CD4-positive, alpha-beta T cell treated with Interleukin-4 for 4 hours (primary cell): ENCODE measurements at regions not wholly inside any gene's neighbourhood (a gene's known extent, or its start where the extent isn't known, plus 50 kb on each side); places are given as distances from the start of the nearest gene placed in this dataset.
"Not testable (repeated sequence)": the region's sequence is repeated elsewhere in the genome, so short reads cannot be mapped to it uniquely, and the experiment has no call there.

ENCODE experiments used
- DNase-seq: peaks from one replicate; pipeline ENCODE4 v3.0.0-alpha.2; 2020

DNA sequence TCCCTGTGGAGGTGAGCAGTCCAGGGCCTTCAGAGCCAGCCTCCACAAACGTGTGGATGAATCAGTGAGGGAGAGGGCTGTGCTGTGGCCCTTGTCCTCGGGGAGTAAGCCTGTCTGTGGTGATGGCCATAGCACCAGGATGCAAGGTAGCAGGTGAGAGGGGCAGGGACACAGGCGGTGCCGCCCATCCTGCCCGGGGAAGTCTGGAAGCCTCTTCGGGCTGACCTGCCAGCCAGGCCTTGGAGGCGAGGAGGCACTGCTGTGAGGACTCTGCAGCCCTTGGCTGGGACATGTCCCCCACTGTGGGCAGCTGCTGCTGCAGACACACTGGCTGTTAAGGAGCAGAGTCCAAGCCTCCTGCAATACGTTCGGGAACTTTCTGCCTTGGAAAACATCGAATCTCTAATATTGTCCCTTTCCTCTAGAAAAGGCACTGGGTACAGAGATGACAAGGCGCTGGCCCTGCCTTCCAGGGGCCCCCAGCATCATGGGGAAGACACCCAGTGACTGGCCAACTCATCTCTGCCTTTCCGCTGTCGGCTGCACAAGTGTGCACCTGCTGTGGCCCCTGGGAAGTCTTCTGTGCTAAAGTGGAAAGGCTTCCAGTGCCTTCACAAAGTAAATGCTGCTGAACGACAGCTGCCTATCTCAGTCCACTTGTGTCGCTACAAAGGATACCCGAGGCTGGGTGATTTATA, 101.4 kb downstream of the ADRA2C start:
- no peak for DNase-seq

GRCh38 chr4:3868211-3869173, 102.3 kb downstream of the ADRA2C start:
- no peak for DNase-seq

DNA sequence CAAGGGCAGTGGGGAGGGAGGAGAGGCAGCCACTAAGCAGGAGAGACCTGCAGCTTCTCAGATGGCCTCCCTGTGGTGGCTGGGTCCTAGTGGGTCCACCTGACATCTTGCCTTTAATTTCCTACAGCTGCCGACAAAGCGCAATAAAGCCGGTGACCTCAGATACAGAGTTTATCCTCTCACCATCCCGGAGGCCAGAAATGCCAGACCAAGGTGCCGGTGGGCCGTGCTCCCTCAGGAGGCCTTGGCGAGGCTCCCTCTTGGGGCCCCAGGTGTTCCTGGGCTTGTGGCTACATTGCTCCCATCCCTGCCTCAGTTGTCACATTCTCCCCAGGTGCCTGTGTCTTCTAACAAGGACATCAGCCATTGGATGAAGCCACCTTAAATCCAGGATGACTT, 103.0 kb downstream of the ADRA2C start:
- no peak for DNase-seq

- DNase-seq, result no peak
These were observed 103.7 kb downstream of the ADRA2C start for GRCh38 chr4:3869661-3870566.

DNA sequence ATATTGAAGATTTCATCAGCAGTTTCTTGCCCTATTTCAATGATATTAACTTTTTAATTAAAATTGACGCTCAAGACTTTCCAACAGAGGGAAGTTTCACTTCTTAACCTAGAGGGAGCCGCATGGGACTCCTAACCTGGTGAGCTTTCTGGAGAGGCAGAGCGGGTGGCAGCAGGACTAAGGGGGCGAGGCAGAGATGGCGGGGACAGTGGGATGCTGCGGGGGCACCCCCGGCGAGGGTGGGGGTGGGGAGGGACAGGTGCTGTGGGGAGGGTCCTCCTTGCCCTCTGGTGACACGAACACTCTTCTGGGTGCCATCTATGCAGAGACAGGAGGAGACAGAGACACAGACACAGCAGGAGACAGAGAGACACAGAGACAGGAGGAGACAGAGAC, 104.4 kb downstream of the ADRA2C start:
- no peak for DNase-seq

- DNase-seq, result no peak
These were observed 105.1 kb downstream of the ADRA2C start for GRCh38 chr4:3871181-3871852.

DNA sequence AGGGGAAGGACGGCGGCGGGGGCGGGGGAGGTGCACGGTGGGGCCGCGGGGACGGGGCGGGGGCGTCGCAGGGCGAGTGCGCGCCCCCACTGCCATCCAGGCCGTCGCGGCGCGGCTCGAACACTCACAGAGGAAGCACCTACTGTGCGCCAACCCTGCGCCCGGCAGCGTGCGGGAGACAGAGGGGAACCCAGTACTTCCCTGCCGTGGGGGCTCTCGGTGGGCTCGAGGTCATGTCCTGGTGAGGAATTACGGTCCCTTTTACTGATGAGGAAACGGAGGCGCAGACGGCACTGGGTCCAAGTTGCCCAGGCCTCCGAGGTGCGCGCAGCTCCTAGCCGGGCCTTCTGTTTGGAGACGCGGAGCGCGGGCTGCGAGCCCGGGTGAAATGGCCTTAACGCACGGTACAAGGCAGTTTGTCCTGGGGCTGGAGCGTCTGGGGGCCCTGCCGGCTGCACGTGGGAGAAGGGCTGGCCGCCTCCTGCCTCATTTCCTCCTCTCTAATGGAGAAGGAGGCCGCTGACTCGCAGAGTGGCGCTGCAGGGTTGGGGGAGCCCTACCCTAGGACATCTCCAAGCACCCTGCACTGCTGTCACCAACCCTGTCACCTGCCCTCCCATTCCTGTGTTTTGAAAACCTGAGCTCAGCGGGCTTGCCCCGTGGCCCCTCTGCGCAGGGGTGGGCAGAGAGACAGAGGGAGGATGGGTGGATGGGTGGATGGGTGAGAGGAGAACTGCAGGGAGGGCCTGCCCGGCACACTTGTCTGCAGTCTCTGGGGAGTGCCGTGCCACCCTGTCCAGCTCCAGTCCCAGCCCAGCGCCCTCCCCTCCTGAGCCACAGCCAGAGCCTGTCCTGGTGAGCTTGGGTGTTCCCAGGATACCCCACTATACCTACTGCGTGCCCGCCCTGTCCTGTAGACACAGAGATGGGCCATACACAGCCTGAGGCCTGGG, 106.0 kb downstream of the ADRA2C start:
- DNase-seq, result no peak

DNA sequence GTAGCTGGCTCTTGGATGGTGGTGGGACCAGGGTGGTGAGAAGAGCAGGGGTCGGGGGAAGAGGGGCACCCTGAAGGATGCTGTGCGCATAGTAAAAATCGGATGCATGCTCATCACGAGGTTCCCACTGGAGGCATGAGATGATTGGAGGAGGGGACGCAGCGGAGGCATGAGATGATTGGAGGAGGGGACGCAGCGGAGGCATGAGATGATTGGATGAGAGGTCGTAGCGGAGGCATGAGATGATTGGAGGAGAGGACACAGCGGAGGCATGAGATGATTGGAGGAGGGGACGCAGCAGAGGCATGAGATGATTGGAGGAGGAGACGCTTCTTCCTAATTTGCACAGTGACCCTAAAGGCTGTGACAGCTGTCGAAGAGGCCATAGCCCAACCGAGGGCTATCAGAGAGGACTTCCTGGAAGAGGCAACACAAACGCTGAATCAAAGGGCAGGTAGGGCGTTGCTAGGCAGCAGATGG, 106.7 kb downstream of the ADRA2C start:
- no peak for DNase-seq

DNA sequence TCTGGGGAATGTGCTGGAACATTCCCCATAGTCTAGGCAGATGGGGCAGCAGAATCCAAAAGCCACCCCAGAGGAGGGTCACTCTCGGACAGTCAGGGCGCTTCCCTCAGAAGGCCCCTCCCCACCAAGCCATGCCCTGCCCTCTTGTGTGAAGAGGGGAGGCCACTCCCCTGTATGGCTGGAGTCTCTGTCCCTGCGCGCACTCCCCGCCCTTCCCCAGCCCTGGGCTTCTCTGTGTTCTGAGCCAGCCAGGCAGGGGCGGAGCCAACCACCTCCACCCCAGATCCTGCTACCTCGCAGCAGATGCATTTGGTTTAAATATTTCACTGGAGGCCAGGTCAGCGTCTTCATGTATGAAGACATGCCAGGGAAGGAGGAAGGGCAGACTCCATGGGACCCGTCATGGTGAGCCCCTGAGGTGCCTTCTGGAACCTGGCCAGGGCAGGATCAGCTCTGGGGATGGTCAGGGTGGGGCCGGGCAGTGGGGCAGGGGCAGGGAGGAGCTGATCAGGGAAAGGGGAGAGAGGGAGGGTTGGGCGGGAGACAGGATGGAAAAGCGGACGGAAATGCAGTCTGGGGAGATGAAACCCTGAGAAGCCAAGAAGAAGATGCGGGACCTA, 107.3 kb downstream of the ADRA2C start:
- no peak for DNase-seq

- no peak for DNase-seq
These were observed 107.8 kb downstream of the ADRA2C start for GRCh38 chr4:3874028-3874415.

DNA sequence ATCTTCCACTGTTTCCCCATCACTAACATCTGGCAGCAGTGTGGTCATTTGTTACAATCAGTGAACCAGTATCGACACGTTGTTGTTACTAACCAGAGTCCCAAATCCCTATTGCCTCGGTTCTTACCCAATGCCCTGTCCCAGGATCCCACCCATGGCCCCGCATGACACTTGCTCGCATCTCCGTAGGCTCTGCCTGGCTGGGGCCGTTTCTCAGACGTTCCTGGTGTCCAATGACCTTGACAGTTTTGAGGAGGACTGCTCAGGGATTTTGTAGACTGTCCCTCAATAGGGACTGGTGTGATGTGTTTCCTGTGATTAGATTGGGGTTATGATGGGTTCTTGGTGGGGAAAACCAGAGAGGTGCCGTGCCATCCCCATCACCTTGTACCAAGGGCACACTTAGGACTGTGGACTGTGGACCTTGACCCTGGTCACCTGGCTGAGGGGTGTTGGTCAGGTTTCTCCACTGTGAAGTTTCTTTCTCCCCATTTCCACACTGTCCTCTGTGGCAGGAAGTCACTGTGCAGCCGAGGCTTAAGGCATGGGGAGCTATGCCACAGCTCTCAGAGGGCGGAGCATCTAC, 108.4 kb downstream of the ADRA2C start:
- DNase-seq, result no peak

DNA sequence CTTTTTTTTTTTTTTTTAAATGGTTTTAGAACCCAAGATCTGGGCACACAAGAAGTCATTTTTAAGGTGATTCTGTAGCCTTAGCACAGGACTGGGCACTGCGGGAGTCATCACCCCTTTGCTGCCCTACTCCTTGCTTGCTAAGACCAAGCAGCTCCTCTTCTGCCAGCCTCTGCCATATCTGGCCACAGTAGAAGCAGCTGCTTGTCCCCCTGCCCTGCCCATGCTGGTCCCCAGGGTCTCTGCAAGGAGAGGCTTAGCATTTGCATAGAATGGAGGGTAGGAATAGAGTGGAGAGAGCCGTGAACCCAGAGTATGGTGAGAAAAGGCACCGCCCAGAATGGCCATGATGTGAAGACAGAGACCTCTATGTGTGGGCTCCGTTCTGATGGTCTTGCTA, 109.3 kb downstream of the ADRA2C start:
- no peak for DNase-seq

GRCh38 chr4:3876057-3876845, 110.1 kb downstream of the ADRA2C start:
- not testable (repeated sequence) for DNase-seq

- DNase-seq, result no peak
These were observed 111.1 kb downstream of the ADRA2C start for GRCh38 chr4:3877236-3877635.

GRCh38 chr4:3877868-3878267, 111.7 kb downstream of the ADRA2C start:
- DNase-seq, result no peak

DNA sequence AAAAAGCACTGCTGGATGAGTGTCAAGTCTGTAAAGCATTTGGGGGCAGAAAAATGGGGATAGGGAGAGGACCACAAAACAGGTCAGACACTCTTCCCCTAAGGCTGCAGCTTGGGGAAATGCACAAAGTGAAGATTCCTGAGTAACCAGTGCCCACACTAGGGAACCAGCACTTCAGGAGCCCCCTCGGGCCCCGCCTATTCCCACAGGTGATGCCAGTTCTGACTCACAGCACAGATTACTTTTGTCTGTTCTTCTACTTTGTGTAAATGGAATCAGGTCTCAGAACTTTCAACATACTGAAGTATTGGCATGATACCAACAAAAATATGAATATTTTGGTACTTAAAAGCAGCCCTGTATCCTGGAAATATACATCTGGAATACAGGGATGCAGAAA, 112.5 kb downstream of the ADRA2C start:
- DNase-seq, result no peak

DNA sequence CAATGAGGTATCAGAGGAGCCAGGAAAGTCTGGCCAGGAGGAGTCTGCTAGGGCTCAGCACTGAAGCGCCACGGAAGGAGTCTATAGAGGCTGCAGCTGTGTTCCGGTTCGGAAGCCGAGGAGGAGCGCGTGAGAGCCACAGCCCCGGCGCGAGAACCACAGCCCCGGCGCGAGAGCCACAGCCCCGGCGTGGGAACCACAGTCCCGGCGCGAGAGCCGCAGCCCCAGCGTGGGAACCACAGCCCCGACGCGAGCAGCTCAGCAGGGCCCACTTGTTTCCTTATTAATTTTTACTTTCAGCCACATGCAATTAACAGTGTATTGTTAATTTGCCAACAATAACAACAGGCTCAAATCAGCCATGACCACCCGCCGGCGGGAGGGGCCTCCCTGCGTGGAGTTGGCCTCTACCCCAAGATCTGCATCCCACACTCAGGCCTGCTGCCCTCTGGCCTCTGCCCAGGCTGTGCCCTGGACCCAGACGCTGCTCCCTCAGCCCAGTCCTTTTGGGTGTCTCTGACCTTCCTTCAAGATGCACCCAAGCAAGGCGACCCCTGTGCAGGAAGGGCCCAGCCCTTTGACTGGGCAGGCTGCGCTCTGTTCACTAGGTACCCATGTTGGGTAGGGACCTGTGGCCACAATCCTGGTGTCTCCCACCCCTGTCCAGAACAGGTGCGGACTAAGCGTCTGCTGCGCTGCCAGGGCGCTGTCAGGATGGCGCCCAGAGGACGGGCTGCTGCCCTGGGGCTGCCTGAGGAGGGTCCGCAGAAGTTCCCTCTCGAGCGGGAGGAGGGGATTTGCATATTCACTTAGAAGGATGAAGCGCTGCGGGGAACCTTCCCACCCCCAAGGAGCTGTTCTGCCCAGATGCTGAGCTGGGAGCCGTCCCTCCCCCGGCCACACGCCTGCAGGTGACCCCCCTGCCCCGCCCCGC, 113.8 kb downstream of the ADRA2C start:
- DNase-seq, result peak; percentile 32

DNA sequence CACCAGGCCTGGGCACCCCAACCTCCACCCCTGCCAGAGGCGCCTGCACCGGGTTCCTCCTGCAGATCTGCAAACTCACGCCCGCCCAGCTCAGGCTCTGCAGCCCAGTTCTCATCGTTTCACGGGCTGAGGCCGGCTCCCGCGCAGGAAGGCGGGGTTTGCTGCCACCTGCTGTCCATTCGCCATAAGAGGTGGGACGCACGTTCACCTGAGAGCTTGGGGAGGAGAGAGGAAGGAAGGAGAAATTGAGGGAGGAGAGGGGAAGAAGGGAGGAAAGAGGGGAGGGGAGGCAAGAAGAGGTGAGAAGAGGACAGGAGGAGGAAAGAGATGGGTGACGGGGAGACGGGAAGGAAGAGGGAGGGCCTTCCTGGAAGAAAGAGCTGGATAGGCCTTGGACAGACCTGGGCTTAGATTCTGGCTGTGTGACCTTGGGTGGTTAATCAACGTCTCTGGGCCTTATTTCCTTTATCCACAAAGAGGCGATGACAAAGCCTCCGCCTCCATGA, 114.5 kb downstream of the ADRA2C start:
- peak; percentile 50 for DNase-seq
